ENCODE measurements at regions not wholly inside any gene's neighbourhood (a gene's known extent, or its start where the extent isn't known, plus 50 kb on each side); places are given as distances from the start of the nearest gene placed in this dataset.
"Not testable (repeated sequence)": the region's sequence is repeated elsewhere in the genome, so short reads cannot be mapped to it uniquely, and the experiment has no call there.

DNA sequence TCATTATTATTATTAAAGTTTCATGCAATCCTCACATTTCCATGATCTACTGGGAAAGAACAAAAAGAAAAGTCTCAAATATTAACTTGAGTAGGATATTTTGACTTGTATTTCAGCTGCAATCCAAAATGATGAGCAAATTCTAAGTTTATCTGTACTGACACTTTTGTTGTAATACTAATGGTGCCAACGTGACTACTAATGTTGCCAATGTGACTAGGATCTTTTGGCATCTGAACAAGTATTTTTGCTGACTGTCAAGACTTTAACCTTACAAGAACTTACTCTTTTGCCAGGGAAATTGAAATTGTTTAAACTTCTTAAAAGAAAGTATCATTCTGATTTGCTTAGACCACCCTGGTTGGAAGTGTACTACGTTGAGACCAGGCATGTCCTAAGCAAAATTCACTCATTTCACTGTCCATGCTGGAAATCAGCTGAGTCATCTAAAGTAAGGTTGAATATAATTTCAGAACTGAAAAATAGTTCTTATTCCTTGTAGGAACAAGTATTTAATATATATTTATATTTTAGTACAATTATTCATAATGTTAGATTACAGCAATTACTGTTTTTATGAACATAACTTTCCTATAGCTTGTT is 78.5 kb upstream of the LYZL1 start:
- no peak for DNase-seq (ENCODE audit: low spot score)

DNA sequence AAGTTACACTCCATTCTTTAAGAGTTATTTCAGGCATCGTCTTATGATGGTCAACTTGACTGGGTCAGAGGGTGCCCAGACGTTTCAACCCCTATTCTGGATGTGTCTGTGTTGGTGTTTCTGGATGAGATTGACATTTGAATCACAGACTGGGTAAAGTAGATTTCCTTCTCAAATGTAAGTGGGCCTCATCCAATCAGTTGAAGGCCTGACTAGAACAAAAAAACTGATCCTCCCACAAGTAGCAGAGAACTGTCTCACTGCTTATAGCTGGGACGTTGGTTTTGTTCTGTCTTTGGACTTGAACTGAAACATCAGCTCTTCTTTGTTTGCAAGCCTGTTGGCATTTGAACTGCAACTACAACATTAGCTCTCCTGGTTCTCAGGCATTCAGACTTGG is 76.3 kb upstream of the LYZL1 start:
- DNase-seq (ENCODE audit: low spot score), result no peak

DNA sequence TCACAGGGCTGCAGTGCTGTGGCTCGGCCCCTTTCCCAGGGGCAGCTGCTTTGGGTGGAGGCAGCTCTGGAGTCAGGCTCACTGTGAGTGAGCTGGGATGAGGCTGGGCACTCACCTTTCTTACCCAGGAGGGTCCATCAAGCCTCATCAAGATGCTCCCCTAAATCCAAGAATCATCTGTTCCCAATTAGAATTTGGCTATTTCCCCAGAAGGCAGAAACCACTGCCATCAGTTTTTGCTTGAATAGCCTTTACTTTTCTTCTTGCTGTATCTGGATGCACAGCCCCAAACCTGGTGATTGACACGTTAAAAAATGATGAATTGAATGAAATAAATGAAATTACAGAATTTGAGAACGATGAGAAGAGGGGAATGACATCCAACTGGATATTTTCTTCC is 74.3 kb upstream of the LYZL1 start:
- DNase-seq (ENCODE audit: low spot score), result no peak

DNA sequence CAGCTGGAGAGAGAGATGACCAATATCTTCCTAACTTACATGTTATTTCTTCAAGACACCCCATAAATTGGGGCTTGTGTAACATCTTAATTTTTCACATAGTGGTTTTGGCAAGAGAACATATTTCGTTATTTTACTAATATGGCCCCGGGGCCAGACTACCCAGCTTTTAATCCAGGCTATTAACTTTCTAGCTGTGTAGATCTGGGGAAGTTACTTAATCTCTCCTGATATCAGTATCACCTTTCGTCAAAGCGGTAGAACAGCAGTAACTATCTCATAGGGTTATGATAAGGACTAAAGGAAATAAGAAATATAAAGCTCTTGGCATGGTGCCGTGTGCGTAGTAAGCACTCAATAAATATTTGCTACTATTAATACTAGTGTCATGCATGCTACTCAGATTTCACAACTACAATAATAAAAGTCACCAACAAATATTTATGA is 71.6 kb upstream of the LYZL1 start:
- no peak for DNase-seq (ENCODE audit: low spot score)

DNA sequence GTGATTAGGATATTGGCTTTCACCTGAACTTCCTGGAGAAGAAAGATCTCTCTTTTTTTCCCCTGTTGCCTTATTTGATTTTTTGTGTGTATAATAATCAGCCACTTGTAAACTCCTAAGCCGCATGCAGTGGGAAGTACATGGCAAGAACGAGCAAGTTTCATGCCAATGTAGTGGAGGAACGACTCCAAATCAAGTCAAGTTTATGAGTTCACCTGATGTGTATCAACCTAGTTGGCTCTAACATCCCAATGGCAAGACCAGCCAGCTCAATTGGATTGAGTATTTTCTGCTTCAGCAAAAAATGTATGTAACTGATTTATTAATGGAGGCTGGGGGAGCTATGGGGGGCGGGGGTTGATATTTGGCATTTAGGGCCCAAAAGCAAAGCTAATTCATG is 65.5 kb upstream of the LYZL1 start:
- no peak for DNase-seq (ENCODE audit: low spot score)

DNA sequence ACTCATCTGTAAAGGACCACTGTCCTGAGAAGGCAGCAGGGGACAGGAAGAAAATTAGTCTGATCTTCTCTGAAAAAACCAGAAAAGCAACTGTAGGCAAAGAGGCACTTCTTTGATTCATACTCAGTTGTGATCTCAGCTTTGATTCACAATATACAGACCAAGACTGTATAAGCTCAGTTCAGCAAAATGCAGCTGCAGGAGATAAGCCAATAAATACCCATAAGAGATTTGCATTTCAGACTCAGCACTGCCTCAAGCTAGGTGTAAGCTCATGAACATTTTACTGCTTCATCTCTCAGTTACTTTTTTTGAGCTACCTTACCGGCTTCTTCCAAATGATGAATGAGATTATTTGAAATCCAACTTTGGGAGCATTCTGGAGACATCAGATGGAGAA is 64.2 kb upstream of the LYZL1 start:
- no peak for DNase-seq (ENCODE audit: low spot score)

DNA sequence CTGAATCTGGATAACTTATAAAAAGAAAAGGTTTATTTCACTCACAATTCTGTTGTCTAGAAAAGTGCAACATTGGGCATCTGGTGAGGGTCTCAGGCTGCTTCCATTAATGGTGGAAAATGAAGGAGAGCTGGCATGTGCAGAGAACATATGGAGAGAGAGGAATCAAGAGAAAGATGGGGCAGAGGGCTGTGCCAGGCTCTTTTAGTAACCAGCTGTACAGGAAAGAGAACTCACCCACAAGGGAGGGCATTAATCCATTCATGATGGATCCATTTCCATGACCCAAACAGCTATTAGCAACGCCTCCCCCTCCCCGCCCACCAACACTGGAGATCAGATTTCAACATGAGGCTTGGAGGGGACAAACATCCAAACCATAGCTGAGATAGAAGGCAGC is 61.7 kb upstream of the LYZL1 start:
- DNase-seq (ENCODE audit: low spot score), result no peak

DNA sequence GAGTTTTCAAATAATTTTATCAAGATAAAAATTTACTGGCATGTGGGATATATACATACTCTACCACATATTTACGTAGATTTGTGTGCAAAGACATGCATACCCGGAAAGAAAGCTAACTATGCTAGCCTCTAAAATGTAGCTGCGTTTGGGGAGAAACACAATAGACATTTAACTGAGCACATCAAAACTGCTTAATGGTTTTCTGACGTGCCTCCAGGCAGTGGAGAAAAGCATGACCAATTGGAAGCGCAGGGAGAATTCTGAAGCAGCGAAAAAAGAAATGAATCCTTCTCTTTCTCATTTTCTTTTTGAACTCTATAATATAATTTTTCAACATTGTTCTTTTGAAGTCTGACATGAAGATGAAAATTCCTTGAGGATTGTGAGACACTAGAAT is 60.3 kb upstream of the LYZL1 start:
- no peak for DNase-seq (ENCODE audit: low spot score)

DNA sequence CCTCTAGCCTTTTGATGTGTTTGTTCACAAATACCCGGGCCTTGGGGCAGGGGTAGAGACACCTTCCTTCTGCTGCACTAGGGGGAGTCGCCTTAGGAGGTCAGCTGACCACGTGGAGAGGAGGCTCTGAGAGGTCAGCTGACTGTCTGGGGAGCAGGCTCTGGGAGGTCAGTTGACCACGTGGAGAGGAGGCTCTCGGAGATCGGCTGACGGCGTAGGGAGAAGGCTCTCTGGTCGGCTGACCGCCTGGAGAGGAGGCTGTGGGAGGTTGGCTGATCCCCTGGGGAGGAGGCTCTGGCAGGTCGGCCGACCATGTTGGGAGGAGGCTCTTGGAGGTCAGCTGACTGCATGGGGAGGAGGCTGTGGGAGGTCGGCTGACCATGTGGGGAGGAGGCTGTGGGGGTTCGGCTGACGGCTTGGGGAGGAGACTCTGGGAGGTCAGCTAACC is 59.6 kb upstream of the LYZL1 start:
- DNase-seq (ENCODE audit: low spot score), result no peak

DNA sequence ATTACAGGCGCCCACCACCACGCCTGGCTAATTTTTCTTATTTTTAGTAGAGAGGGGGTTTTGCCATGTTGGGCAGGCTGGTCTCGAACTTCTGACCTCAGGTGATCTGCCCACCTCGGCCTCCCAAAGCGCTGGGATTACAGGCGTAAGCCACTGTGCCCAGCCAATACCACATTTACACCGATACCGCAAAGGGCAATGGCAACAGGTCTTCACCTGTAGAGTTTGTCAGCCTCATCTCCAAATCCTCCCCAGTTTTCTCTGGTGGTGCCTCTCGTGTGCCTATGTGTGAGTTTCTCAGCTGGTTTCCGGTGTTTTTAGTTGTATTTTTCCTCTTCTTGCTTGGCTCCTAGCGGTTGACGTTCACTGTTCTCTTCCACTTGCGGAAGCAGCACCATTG is 52.0 kb upstream of the LYZL1 start:
- not testable (repeated sequence) for DNase-seq (ENCODE audit: low spot score)

DNA sequence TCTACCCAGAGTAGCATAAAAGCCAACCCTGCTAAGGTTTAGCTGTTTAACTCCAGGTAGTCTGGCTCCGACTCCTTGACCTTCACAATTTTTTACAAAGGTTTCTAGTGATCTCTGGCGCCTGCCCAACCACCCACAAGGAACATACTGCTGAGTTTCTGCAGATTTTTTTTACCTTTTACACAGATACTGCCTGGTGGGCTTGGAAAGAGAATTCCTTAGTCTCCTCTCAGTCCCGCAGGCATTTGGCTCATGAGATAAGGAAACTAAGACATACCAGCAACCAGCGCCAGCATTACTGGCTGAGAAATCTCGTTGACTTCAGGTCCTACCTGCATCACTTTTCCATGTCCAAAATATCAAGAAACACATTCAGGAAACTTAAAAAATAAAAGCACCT is 51.1 kb upstream of the LYZL1 start:
- no peak for DNase-seq (ENCODE audit: low spot score)

DNA sequence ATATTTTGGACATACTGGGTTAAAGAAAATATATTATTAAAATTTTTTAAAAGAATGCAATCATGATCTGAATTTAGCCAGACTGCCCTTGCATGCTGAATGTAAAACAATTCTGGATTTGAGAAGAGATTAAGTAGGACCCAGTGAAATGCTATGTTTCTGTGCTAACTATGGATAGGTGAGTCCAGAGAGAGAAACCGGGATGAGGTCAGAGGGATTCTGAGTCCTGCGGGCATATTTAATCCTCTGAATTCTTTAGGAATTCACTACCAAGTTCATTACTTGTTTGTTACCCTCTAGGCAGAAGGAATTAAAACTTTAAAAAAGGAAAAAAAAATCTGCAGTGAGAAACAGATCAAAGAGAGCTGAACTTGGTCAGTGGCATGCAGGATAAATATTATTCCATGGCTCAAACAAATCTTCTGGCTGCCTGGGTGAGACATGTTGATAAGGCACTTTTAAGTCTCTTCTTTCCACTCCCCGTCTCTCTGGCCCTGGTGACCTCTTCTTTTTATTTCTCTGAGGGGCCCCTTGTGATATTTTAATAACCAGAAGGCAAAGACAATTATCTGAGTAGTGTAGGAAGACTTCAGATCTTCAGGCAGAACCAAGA is 50.2 kb upstream of the LYZL1 start:
- DNase-seq (ENCODE audit: low spot score), result no peak

Data from NAMALWA (cell line).